ENCODE measurements at regions not wholly inside any gene's neighbourhood (a gene's known extent, or its start where the extent isn't known, plus 50 kb on each side); places are given as distances from the start of the nearest gene placed in this dataset.
A peak's percentile ranks its signal among the peaks of the same experiment; 100 is the strongest.

GRCh38 chr2:195500879-195501278, 156.1 kb upstream of the SLC39A10 start:
- DNase-seq (ENCODE audit: low spot score) (no peak), ATAC-seq (no peak)

GRCh38 chr2:195498839-195499490, 158.1 kb upstream of the SLC39A10 start:
- no peak for ATAC-seq

GRCh38 chr2:195498176-195498575, 158.8 kb upstream of the SLC39A10 start:
- DNase-seq (ENCODE audit: low spot score) (peak; percentile 49), ATAC-seq (peak; percentile 70)

More at GRCh38 chr2:195498839-195499490, 158.1 kb upstream of the SLC39A10 start:
- DNase-seq (ENCODE audit: low spot score) = no peak

- no peak for DNase-seq (ENCODE audit: low spot score)
- no peak for ATAC-seq
These were observed 160.0 kb upstream of the SLC39A10 start for GRCh38 chr2:195496991-195497390.

- ATAC-seq (no peak), DNase-seq (ENCODE audit: low spot score) (no peak)
These were observed 161.1 kb upstream of the SLC39A10 start for GRCh38 chr2:195495966-195496365.

- ATAC-seq (no peak), DNase-seq (ENCODE audit: low spot score) (no peak)
These were observed 161.7 kb upstream of the SLC39A10 start for GRCh38 chr2:195495351-195495750.

- DNase-seq (ENCODE audit: low spot score) = no peak
- ATAC-seq = no peak
These were observed 162.6 kb upstream of the SLC39A10 start for GRCh38 chr2:195494451-195494850.

GRCh38 chr2:195493416-195493815, 163.6 kb upstream of the SLC39A10 start:
- no peak for ATAC-seq
- no peak for DNase-seq (ENCODE audit: low spot score)

GRCh38 chr2:195490319-195490718, 166.7 kb upstream of the SLC39A10 start:
- DNase-seq (ENCODE audit: low spot score) (no peak), ATAC-seq (no peak)

- ATAC-seq (no peak), DNase-seq (ENCODE audit: low spot score) (no peak)
These were observed 167.9 kb upstream of the SLC39A10 start for GRCh38 chr2:195489101-195489500.

GRCh38 chr2:195488567-195488966, 168.5 kb upstream of the SLC39A10 start:
- no peak for ATAC-seq
- DNase-seq (ENCODE audit: low spot score) = no peak

- DNase-seq (ENCODE audit: low spot score) (no peak), ATAC-seq (no peak)
These were observed 169.9 kb upstream of the SLC39A10 start for GRCh38 chr2:195486987-195487644.

- ATAC-seq (no peak), DNase-seq (ENCODE audit: low spot score) (no peak)
These were observed 170.5 kb upstream of the SLC39A10 start for GRCh38 chr2:195486520-195486919.

GRCh38 chr2:195482010-195482409, 175.0 kb upstream of the SLC39A10 start:
- DNase-seq (ENCODE audit: low spot score) = no peak
- no peak for ATAC-seq

- no peak for ATAC-seq
These were observed 176.9 kb upstream of the SLC39A10 start for GRCh38 chr2:195480121-195480520.

GRCh38 chr2:195479407-195479806, 177.6 kb upstream of the SLC39A10 start:
- ATAC-seq = no peak

More at GRCh38 chr2:195480121-195480520, 176.9 kb upstream of the SLC39A10 start:
- no peak for DNase-seq (ENCODE audit: low spot score)

GRCh38 chr2:195477996-195478382, 179.0 kb upstream of the SLC39A10 start:
- DNase-seq (ENCODE audit: low spot score) (no peak), ATAC-seq (no peak)

More at GRCh38 chr2:195479407-195479806, 177.6 kb upstream of the SLC39A10 start:
- DNase-seq (ENCODE audit: low spot score) = no peak

GRCh38 chr2:195477248-195477995, 179.6 kb upstream of the SLC39A10 start:
- ATAC-seq = no peak
- no peak for DNase-seq (ENCODE audit: low spot score)

GRCh38 chr2:195475336-195475735, 181.7 kb upstream of the SLC39A10 start:
- no peak for ATAC-seq
- DNase-seq (ENCODE audit: low spot score) = no peak

GRCh38 chr2:195473862-195474261, 183.2 kb upstream of the SLC39A10 start:
- ATAC-seq (no peak), DNase-seq (ENCODE audit: low spot score) (no peak)

- DNase-seq (ENCODE audit: low spot score) = no peak
- ATAC-seq = no peak
These were observed 184.4 kb upstream of the SLC39A10 start for GRCh38 chr2:195472501-195473234.
